ENCODE measurements at regions not wholly inside any gene's neighbourhood (a gene's known extent, or its start where the extent isn't known, plus 50 kb on each side); places are given as distances from the start of the nearest gene placed in this dataset.

DNA sequence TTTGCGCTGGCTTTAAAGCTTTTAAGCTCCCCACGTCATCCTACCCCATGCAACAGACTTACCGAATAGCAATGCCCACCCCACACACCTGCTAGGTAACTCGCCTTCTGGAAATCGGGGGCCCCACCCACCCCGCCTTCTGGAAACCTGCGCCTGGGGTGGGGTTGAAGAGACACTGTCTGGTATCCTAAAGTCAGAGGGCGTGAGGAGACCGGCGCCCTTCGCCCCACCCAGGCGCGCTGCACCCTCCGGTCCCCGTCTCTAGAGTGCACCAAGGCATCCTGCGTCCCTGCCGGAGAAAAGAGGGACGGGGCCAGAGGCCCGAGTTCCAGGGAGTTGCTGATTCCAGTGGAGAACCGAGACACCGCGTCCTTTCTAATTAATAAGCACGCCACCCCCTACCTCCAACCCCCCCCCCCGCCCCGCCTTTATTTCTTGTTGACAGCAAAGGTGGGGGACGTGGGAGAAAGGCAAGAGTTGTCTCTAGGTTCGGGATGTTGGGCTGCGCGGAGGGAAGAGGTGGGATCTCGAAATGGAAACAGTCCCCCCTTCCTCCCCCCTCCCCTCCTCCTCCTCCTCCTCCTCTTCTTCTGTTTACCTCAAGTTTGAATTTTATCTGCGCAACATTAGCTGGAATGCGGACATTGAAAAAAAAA, 220.9 kb upstream of the MKLN1 start:
- no peak for TF ChIP-seq TAF1 (IDR thresholded peaks at IDR 0.05; ENCODE audit: low read depth, low read length)
- TF ChIP-seq POU2F2 (IDR thresholded peaks at IDR 0.05; ENCODE audit: low read depth, low read length) = no peak
- TF ChIP-seq SPI1 (IDR thresholded peaks at IDR 0.05; ENCODE audit: low read depth, low read length) = no peak
- no peak for TF ChIP-seq PAX5 (IDR thresholded peaks at IDR 0.05; ENCODE audit: insufficient read depth, low read length, severe bottlenecking)
- no peak for TF ChIP-seq POLR2A (IDR thresholded peaks at IDR 0.05; ENCODE audit: low read depth, low read length)
- TF ChIP-seq POLR2AphosphoS5 (IDR thresholded peaks at IDR 0.05; ENCODE audit: low read depth, low read length) = no peak
- FAIRE-seq = no peak
- DNase-seq (ENCODE audit: insufficient read length, low spot score) = no peak

DNA sequence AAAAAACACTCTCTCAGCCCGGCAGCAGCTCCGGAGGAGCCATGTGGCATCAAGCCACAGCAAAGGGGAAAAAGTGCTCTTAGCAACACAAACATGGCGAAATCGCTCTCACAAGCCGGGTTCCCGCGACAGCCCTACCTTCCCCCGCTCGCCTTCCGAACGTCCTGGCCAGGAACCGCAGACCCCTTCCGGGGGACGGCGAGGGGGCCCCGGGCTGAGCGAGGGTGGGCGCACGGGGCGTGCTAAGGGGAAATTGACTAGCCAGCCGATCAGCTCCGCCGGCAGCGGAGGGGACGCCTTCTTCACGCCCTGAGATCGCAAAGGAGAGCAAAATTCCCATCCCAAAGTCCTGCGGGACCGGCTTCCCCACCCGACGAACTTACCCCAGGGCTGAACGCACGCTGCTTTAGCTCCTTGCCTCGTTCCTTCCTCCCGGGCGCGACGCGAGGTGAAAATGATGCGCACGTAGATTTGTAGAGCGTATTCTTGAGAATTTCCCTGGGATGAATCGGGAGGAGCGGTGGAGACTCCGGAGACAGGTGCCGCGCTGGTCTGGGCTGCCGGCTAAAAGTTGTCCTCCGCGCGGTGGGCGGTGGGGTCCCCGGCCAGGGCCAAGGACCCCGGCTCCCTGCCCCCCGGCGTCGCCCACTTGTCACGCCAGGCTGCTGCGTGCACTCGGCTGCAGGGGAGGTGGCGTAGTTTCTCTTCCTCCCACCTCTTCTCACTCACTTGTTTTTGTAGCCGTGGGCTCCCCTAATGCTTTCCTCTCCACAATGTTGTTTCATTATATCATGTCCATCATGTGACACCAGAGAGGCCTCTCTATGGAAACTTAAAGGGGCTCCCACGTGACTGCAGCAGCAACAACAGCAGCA, 220.1 kb upstream of the MKLN1 start:
- DNase-seq (ENCODE audit: insufficient read length, low spot score) = peak; percentile 64
- FAIRE-seq = peak; percentile 67
- TF ChIP-seq PAX5 (IDR thresholded peaks at IDR 0.05; ENCODE audit: insufficient read depth, low read length, severe bottlenecking) = peak; percentile 42
- peak; percentile 50; the same call in 1 of the 2 replicates for TF ChIP-seq TAF1 (IDR thresholded peaks at IDR 0.05; ENCODE audit: low read depth, low read length)
- TF ChIP-seq SPI1 (IDR thresholded peaks at IDR 0.05; ENCODE audit: low read depth, low read length) = peak; percentile 69
- TF ChIP-seq POLR2AphosphoS5 (IDR thresholded peaks at IDR 0.05; ENCODE audit: low read depth, low read length) = peak; percentile 86
- TF ChIP-seq POU2F2 (IDR thresholded peaks at IDR 0.05; ENCODE audit: low read depth, low read length) = peak; percentile 41; the same call in 1 of the 2 replicates
- TF ChIP-seq POLR2A (IDR thresholded peaks at IDR 0.05; ENCODE audit: low read depth, low read length) = peak; percentile 87

DNA sequence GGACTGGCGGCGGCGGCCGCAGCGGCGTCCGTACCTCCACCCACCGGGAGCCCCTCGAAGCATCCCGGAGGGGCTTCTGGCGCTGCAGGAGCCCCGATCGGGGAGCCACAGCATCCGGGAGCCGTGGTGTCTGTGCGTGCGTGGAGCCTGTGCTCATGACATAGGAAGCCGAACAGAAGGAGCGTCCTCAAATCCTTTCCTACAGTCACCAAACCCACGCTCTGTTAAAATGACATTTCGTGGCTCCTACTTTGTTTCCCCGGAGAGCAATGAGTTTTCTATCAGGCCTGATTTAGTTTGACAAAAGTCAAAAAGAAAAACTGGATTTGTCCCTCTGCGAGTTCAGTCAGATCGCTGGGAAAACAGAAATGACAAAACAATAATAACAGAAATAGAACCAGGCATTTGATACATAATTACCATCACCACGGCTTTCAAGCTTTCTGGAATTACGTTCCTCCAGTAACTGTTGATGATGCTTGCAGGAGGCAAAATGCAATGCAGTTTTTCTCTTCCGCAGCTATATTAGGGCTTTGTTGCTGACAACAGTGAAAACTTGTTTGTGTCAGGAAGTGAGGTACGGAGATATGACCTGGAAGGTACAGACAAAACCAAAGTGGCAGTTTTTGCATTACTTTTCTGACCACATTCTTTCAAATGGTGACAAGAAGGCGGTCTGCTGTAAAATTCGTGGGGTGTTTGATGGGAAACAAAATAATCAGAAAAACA, 219.3 kb upstream of the MKLN1 start:
- FAIRE-seq (no peak), DNase-seq (ENCODE audit: insufficient read length, low spot score) (no peak)
- TF ChIP-seq POLR2A (IDR thresholded peaks at IDR 0.05; ENCODE audit: low read depth, low read length) = peak; percentile 47; the same call in 1 of the 2 replicates
- peak; percentile 44 for TF ChIP-seq SPI1 (IDR thresholded peaks at IDR 0.05; ENCODE audit: low read depth, low read length)
- TF ChIP-seq PAX5 (IDR thresholded peaks at IDR 0.05; ENCODE audit: insufficient read depth, low read length, severe bottlenecking) = no peak
- no peak for TF ChIP-seq POU2F2 (IDR thresholded peaks at IDR 0.05; ENCODE audit: low read depth, low read length)
- TF ChIP-seq POLR2AphosphoS5 (IDR thresholded peaks at IDR 0.05; ENCODE audit: low read depth, low read length) = peak; percentile 45; the same call in 1 of the 2 replicates
- peak; percentile 17; the same call in 1 of the 2 replicates for TF ChIP-seq TAF1 (IDR thresholded peaks at IDR 0.05; ENCODE audit: low read depth, low read length)

DNA sequence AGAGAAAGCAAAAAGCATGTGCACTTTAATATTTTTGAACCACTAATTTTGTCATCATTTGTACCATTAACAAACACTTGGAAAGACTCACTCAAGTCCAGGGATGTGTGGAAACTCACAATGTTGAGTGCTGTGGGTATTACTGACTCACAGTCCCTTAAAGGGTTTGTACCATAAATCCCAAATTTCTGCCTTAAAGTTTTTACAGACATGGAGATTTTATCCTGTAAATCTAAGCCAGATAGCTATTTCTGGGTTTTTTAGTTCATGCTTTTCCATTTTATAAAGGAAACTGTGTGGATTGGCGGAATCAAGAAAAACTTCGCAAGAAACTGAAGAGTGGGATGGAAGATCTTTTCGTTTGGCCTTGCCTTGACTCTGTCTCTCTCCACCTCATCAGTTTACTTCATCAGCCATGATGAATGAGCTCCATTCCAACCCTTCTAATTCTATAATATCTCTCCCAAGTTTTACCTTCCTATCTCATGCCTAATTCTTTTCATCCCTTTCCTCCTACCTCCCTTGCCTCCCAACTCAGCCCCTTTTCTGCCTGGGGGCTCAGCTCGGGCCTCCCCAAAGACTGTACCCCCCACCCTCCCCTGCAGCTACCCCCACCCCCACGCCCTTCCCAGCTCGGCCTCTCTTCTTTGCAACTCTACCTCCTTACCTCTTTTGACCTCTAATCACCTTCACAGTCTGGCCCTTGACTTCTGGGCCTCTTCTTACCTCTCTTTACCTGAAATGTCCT, 218.5 kb upstream of the MKLN1 start:
- FAIRE-seq (no peak), DNase-seq (ENCODE audit: insufficient read length, low spot score) (no peak)
- TF ChIP-seq SPI1 (IDR thresholded peaks at IDR 0.05; ENCODE audit: low read depth, low read length) (no peak), POU2F2 (IDR thresholded peaks at IDR 0.05; ENCODE audit: low read depth, low read length) (no peak)

DNA sequence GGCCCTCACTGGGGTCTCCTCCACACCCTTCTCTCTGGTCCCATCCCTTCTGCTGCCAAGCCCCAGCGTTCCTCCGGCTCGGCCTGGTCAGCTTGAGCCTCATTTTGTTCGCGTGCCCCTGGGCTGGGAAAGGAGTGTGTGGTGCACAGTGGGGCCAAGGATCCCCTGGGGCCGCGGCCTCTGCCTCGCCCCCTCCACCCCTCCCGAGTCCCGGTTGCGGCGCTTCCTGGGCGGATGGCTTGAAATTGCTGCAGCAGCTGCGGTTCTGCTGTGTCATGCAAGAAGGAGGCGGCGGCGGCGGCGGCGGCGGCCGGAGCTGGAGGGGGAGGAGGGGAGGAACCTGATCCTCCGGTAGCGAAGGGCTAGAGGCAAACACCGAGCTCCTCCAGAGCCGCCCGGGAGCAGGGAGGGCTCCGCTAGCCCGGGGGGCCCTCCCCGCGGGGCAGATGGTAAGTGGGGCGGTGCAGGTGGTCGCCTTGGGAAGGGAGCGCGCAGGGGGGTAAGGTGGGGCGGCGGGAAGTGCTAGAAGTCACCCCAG, 217.8 kb upstream of the MKLN1 start:
- FAIRE-seq (peak; percentile 40), DNase-seq (ENCODE audit: insufficient read length, low spot score) (no peak)
- no peak; the same call in 1 of the 2 replicates for TF ChIP-seq POLR2A (IDR thresholded peaks at IDR 0.05; ENCODE audit: low read depth, low read length)
- TF ChIP-seq TAF1 (IDR thresholded peaks at IDR 0.05; ENCODE audit: low read depth, low read length) = peak; percentile 60; the same call in 1 of the 2 replicates
- TF ChIP-seq PAX5 (IDR thresholded peaks at IDR 0.05; ENCODE audit: insufficient read depth, low read length, severe bottlenecking) = no peak
- peak; percentile 53; the same call in 1 of the 2 replicates for TF ChIP-seq POU2F2 (IDR thresholded peaks at IDR 0.05; ENCODE audit: low read depth, low read length)
- TF ChIP-seq POLR2AphosphoS5 (IDR thresholded peaks at IDR 0.05; ENCODE audit: low read depth, low read length) = 0 out of 2 replicates have a peak, but pooled peaks have one; percentile 26
- no peak for TF ChIP-seq SPI1 (IDR thresholded peaks at IDR 0.05; ENCODE audit: low read depth, low read length)

DNA sequence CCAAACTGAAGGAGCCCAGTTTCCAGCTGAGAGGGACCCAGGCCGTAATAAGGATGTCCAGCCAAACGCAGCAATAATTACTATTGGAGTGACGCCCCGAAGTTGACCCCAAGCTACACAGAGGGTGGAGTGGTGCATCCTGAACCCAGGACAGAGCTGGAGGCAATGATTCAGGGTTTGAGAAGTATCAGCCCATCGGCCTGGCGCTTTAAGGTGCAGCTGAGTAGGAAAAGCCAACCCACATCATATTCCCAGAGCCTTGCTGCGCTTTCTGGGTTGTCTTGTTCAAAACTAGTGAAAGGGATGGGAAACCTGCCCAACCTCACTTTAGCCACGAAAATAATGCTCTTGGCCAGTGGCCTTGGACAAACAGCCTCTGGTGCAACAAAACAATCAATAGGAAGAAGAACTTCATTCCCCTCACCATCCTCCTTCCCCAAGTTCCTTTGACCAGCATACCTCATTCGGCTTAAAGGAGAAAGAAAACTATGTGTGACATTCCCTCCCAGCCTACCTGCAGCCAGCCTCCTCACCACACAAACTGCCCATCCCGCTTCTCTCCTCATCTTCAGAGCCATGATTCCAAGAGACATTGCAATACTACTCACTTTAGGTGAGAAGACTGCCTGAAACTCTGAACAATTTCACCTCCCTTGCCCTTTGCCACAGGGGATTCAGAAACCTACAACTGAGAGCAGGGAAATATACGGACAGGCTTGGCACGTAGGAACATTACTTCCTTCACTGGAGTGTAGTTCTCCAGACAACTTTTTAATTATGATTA, 217.2 kb upstream of the MKLN1 start:
- DNase-seq (ENCODE audit: insufficient read length, low spot score) (no peak), FAIRE-seq (no peak)
- TF ChIP-seq POU2F2 (IDR thresholded peaks at IDR 0.05; ENCODE audit: low read depth, low read length) (no peak), PAX5 (IDR thresholded peaks at IDR 0.05; ENCODE audit: insufficient read depth, low read length, severe bottlenecking) (no peak), POLR2A (IDR thresholded peaks at IDR 0.05; ENCODE audit: low read depth, low read length) (0 out of 2 replicates have a peak, but pooled peaks have one; percentile 36), POLR2AphosphoS5 (IDR thresholded peaks at IDR 0.05; ENCODE audit: low read depth, low read length) (0 out of 2 replicates have a peak, but pooled peaks have one; percentile 12), TAF1 (IDR thresholded peaks at IDR 0.05; ENCODE audit: low read depth, low read length) (no peak), SPI1 (IDR thresholded peaks at IDR 0.05; ENCODE audit: low read depth, low read length) (no peak)

DNA sequence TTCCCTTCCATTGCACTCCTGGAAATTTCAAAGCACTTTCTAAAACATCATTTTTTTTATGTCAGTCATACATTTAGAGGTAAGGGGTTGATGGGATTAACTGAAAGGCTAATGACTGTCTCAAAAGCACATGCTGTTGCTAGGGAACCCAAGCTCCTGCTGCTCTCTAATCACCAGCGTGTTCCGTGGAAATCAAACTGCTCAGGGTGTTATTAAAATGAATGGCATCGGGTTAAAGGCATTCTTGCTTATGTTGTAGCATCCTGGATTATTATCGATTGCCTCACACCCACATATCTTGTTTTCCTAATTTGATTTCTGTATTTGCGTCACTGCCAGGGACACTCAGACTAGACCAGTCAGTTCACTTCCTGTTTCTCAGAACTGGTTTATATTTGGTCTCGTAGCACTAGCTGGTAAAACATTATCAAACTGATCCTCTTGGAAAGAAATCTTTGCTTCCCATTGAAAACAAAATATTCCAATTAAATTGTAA, 216.5 kb upstream of the MKLN1 start:
- FAIRE-seq (peak; percentile 81), DNase-seq (ENCODE audit: insufficient read length, low spot score) (no peak)
- TF ChIP-seq TAF1 (IDR thresholded peaks at IDR 0.05; ENCODE audit: low read depth, low read length) (no peak), POLR2A (IDR thresholded peaks at IDR 0.05; ENCODE audit: low read depth, low read length) (0 out of 2 replicates have a peak, but pooled peaks have one; percentile 3), POU2F2 (IDR thresholded peaks at IDR 0.05; ENCODE audit: low read depth, low read length) (no peak), POLR2AphosphoS5 (IDR thresholded peaks at IDR 0.05; ENCODE audit: low read depth, low read length) (no peak), SPI1 (IDR thresholded peaks at IDR 0.05; ENCODE audit: low read depth, low read length) (peak; percentile 96), PAX5 (IDR thresholded peaks at IDR 0.05; ENCODE audit: insufficient read depth, low read length, severe bottlenecking) (no peak)
